ENCODE measurements at regions not wholly inside any gene's neighbourhood (a gene's known extent, or its start where the extent isn't known, plus 50 kb on each side); places are given as distances from the start of the nearest gene placed in this dataset.

DNA sequence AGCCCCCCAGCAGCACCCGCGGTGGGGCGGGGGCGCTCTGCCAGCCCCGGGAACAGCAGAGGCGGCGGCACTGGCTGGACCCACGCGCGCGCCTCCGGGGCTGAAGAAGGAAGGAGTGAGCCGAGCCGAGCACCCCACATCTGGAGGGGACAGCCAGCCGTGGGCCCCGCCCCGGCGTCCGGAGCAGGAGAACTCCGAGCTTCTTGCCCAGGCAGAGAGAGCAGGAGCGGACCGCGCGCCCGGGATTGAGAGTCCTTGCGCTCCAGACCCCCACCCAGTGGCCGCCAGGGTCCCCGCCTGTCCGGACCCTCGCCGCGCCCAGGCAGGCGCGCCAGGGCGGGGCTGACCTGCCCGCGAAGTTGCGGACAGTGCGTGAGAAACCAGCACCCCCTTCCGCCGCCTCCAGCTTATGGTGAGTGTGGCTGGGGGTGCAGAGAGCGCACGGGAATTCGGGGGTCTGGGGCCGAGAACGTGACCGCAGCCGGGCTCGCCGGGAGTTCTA lies 921.9 kb upstream of the EEF2KMT start:
- TF ChIP-seq, protein P1, sequence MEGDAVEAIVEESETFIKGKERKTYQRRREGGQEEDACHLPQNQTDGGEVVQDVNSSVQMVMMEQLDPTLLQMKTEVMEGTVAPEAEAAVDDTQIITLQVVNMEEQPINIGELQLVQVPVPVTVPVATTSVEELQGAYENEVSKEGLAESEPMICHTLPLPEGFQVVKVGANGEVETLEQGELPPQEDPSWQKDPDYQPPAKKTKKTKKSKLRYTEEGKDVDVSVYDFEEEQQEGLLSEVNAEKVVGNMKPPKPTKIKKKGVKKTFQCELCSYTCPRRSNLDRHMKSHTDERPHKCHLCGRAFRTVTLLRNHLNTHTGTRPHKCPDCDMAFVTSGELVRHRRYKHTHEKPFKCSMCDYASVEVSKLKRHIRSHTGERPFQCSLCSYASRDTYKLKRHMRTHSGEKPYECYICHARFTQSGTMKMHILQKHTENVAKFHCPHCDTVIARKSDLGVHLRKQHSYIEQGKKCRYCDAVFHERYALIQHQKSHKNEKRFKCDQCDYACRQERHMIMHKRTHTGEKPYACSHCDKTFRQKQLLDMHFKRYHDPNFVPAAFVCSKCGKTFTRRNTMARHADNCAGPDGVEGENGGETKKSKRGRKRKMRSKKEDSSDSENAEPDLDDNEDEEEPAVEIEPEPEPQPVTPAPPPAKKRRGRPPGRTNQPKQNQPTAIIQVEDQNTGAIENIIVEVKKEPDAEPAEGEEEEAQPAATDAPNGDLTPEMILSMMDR (IDR thresholded peaks at IDR 0.05): no peak
- peaks cover 17% of the 10 kb centered on the region for H3K27me3 ChIP-seq
- no peaks in the 10 kb centered on the region for H3K36me3 ChIP-seq
- peak overlapping the region; percentile 7 for H3K4me3 ChIP-seq
- no peaks in the 10 kb centered on the region for H3K9me3 ChIP-seq
- DNase-seq: no peak
- intact Hi-C loops (cut with DNase I): loop anchor here (10.0 kb wide), 1 partner anchor 555 kb away; no protein-coding TSS in a partner anchor
- no peak overlapping the region for H3K9ac ChIP-seq (ENCODE audit: low read depth in 2 of 2, low read length in 2 of 2)
- H3K27ac ChIP-seq: no peak overlapping the region
- no peaks in the 10 kb centered on the region for H3K4me1 ChIP-seq

GRCh38 chr16:6018848-6019489 lies 921.4 kb upstream of the EEF2KMT start:
- no peak overlapping the region for H3K27ac ChIP-seq
- TF ChIP-seq, protein P1 (IDR thresholded peaks at IDR 0.05): no peak
- H3K9me3 ChIP-seq: no peaks in the 10 kb centered on the region
- DNase-seq: no peak
- H3K36me3 ChIP-seq: no peaks in the 10 kb centered on the region
- H3K9ac ChIP-seq (ENCODE audit: low read depth in 2 of 2, low read length in 2 of 2): no peak overlapping the region
- peak overlapping the region; percentile 7 for H3K4me3 ChIP-seq
- peaks cover 17% of the 10 kb centered on the region for H3K27me3 ChIP-seq
- intact Hi-C loops (cut with DNase I): loop anchor here (10.0 kb wide), 1 partner anchor 556 kb away; no protein-coding TSS in a partner anchor
- no peaks in the 10 kb centered on the region for H3K4me1 ChIP-seq

- Histone ChIP-seq H3K36me3 (no peaks in the 10 kb centered on the region), H3K4me1 (no peaks in the 10 kb centered on the region), H3K9ac (ENCODE audit: low read depth in 2 of 2, low read length in 2 of 2) (no peak overlapping the region), H3K27me3 (peaks cover 17% of the 10 kb centered on the region), H3K4me3 (no peak overlapping the region), H3K9me3 (no peaks in the 10 kb centered on the region), H3K27ac (no peak overlapping the region)
- TF ChIP-seq, protein P1 (IDR thresholded peaks at IDR 0.05): no peak
- intact Hi-C loops (cut with DNase I): loop anchor here (10.0 kb wide), 1 partner anchor 558 kb away; no protein-coding TSS in a partner anchor
- no peak for DNase-seq
Measured at GRCh38 chr16:6016530-6017184, 919.1 kb upstream of the EEF2KMT start.

GRCh38 chr16:6012716-6013115 lies 915.1 kb upstream of the EEF2KMT start:
- intact Hi-C loops (cut with DNase I): loop anchor here (10.0 kb wide), 1 partner anchor 562 kb away; no protein-coding TSS in a partner anchor
- Histone ChIP-seq H3K9me3 (no peaks in the 10 kb centered on the region), H3K27me3 (no peaks in the 10 kb centered on the region), H3K4me3 (no peak overlapping the region), H3K4me1 (no peaks in the 10 kb centered on the region), H3K9ac (ENCODE audit: low read depth in 2 of 2, low read length in 2 of 2) (no peak overlapping the region), H3K27ac (no peak overlapping the region), H3K36me3 (no peaks in the 10 kb centered on the region)
- no peak for DNase-seq
- TF ChIP-seq, protein P1 (IDR thresholded peaks at IDR 0.05): no peak

GRCh38 chr16:6009151-6009550 lies 911.6 kb upstream of the EEF2KMT start:
- H3K9ac ChIP-seq (ENCODE audit: low read depth in 2 of 2, low read length in 2 of 2): no peak overlapping the region
- H3K4me1 ChIP-seq: no peaks in the 10 kb centered on the region
- TF ChIP-seq, protein P1 (IDR thresholded peaks at IDR 0.05): no peak
- no peaks in the 10 kb centered on the region for H3K9me3 ChIP-seq
- H3K27ac ChIP-seq: no peak overlapping the region
- no peak overlapping the region for H3K4me3 ChIP-seq
- no peaks in the 10 kb centered on the region for H3K27me3 ChIP-seq
- H3K36me3 ChIP-seq: no peaks in the 10 kb centered on the region
- intact Hi-C loops (cut with DNase I): no loop called here
- peak; percentile 27 for DNase-seq

Data from colonic mucosa (tissue), 4 donors.